SK-N-SH (cell line): ENCODE measurements at regions not wholly inside any gene's neighbourhood (a gene's known extent, or its start where the extent isn't known, plus 50 kb on each side); places are given as distances from the start of the nearest gene placed in this dataset.

Experiments used
- ELF1 ChIP-seq: IDR thresholded peaks from 2 replicates; pipeline ENCODE4 v1.4.0; 2012
- EP300 ChIP-seq, 2 experiments: IDR thresholded peaks; 2 replicates each; pipeline versions ENCODE4 v1.4.0 to v1.6.1; 2012; ENCODE audit warnings: borderline replicate concordance in 1 of 2, low read depth in 1 of 2, low read length in 1 of 2
- EZH2phosphoT487 ChIP-seq: fragments of 200-600 bp; sonication (generic); IDR thresholded peaks from 2 replicates; pipeline ENCODE4 v1.6.1; 2017; ENCODE audit warnings: low read depth, mixed run types, mild to moderate bottlenecking, antibody characterized with exemption, moderate library complexity, borderline replicate concordance
- NFIC ChIP-seq: IDR thresholded peaks from 2 replicates; pipeline ENCODE4 v1.4.0; 2012; ENCODE audit warnings: borderline replicate concordance
- NRF1 ChIP-seq: IDR thresholded peaks from 2 replicates; pipeline ENCODE4 v1.6.1; 2012; ENCODE audit warnings: low read depth, mild to moderate bottlenecking, low read length
- RCOR1 ChIP-seq: fragments of 150-350 bp; IDR thresholded peaks from 2 replicates; pipeline ENCODE4 v1.6.1; 2017; ENCODE audit warnings: antibody characterized with exemption, low read length
- SIN3A ChIP-seq: IDR thresholded peaks from 2 replicates; pipeline ENCODE4 v1.6.1; 2012; ENCODE audit warnings: low read depth, mild to moderate bottlenecking, low read length, moderate library complexity, borderline replicate concordance
- TF ChIP-seq, protein P1 (sequence below): fragments of 200-600 bp; sonication (generic); IDR thresholded peaks from 2 replicates; pipeline ENCODE4 v1.6.1; 2017; ENCODE audit warnings: antibody characterized with exemption, mild to moderate bottlenecking, moderate library complexity
- TF ChIP-seq, protein P2 (sequence below): IDR thresholded peaks from 2 replicates; pipeline ENCODE4 v1.4.0; 2012; ENCODE audit warnings: low read depth
- TF ChIP-seq, protein P3 (sequence below): IDR thresholded peaks from 2 replicates; pipeline ENCODE4 v1.4.0; 2012; ENCODE audit warnings: low read depth, borderline replicate concordance
- TF ChIP-seq, protein P4 (sequence below): IDR thresholded peaks from 2 replicates; pipeline ENCODE4 v1.6.1; 2012; ENCODE audit warnings: mild to moderate bottlenecking, low read depth, low read length, moderate library complexity

DNA sequence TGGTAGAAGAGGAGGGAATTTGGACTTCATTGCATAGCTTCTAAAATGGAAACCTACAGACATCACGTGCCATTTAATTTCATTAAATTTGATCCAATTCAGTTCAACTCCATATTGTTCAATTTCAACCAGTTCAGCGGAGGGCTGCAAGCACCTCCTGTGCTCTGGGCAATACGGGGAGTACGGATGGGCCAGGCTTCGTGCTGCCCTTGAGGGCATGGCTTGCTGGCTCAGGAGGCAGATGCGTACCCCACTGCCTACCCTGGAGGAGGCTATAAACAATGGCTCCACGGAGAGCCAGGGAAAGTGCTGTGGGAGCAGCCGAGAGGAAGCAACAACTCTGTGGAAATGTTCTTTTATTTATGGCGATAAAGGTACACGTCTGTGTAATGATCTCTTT is 261.8 kb downstream of the DCDC2C start:
- TF ChIP-seq ELF1 (no peak), SIN3A (no peak), EP300 (IDR thresholded peaks at IDR 0.05; ENCODE audit: borderline replicate concordance in 1 of 2, low read depth in 1 of 2, low read length in 1 of 2) (no peak), RCOR1 (no peak), NRF1 (no peak), NFIC (no peak), EZH2phosphoT487 (no peak)
- TF ChIP-seq, protein P1, sequence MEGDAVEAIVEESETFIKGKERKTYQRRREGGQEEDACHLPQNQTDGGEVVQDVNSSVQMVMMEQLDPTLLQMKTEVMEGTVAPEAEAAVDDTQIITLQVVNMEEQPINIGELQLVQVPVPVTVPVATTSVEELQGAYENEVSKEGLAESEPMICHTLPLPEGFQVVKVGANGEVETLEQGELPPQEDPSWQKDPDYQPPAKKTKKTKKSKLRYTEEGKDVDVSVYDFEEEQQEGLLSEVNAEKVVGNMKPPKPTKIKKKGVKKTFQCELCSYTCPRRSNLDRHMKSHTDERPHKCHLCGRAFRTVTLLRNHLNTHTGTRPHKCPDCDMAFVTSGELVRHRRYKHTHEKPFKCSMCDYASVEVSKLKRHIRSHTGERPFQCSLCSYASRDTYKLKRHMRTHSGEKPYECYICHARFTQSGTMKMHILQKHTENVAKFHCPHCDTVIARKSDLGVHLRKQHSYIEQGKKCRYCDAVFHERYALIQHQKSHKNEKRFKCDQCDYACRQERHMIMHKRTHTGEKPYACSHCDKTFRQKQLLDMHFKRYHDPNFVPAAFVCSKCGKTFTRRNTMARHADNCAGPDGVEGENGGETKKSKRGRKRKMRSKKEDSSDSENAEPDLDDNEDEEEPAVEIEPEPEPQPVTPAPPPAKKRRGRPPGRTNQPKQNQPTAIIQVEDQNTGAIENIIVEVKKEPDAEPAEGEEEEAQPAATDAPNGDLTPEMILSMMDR: no peak
- TF ChIP-seq, protein P2, sequence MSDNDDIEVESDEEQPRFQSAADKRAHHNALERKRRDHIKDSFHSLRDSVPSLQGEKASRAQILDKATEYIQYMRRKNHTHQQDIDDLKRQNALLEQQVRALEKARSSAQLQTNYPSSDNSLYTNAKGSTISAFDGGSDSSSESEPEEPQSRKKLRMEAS: no peak
- TF ChIP-seq, protein P3, sequence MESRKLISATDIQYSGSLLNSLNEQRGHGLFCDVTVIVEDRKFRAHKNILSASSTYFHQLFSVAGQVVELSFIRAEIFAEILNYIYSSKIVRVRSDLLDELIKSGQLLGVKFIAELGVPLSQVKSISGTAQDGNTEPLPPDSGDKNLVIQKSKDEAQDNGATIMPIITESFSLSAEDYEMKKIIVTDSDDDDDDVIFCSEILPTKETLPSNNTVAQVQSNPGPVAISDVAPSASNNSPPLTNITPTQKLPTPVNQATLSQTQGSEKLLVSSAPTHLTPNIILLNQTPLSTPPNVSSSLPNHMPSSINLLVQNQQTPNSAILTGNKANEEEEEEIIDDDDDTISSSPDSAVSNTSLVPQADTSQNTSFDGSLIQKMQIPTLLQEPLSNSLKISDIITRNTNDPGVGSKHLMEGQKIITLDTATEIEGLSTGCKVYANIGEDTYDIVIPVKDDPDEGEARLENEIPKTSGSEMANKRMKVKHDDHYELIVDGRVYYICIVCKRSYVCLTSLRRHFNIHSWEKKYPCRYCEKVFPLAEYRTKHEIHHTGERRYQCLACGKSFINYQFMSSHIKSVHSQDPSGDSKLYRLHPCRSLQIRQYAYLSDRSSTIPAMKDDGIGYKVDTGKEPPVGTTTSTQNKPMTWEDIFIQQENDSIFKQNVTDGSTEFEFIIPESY: no peak
- TF ChIP-seq, protein P4, sequence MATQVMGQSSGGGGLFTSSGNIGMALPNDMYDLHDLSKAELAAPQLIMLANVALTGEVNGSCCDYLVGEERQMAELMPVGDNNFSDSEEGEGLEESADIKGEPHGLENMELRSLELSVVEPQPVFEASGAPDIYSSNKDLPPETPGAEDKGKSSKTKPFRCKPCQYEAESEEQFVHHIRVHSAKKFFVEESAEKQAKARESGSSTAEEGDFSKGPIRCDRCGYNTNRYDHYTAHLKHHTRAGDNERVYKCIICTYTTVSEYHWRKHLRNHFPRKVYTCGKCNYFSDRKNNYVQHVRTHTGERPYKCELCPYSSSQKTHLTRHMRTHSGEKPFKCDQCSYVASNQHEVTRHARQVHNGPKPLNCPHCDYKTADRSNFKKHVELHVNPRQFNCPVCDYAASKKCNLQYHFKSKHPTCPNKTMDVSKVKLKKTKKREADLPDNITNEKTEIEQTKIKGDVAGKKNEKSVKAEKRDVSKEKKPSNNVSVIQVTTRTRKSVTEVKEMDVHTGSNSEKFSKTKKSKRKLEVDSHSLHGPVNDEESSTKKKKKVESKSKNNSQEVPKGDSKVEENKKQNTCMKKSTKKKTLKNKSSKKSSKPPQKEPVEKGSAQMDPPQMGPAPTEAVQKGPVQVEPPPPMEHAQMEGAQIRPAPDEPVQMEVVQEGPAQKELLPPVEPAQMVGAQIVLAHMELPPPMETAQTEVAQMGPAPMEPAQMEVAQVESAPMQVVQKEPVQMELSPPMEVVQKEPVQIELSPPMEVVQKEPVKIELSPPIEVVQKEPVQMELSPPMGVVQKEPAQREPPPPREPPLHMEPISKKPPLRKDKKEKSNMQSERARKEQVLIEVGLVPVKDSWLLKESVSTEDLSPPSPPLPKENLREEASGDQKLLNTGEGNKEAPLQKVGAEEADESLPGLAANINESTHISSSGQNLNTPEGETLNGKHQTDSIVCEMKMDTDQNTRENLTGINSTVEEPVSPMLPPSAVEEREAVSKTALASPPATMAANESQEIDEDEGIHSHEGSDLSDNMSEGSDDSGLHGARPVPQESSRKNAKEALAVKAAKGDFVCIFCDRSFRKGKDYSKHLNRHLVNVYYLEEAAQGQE: no peak
